HG03025 (cell line): ENCODE measurements at regions not wholly inside any gene's neighbourhood (a gene's known extent, or its start where the extent isn't known, plus 50 kb on each side); places are given as distances from the start of the nearest gene placed in this dataset.

Experiments
- ATAC-seq: cut with Tn5 transposase; IDR thresholded peaks from one replicate; pipeline ENCODE4 v1.9.1; 2021; ENCODE audit warnings: mild to moderate bottlenecking, moderate library complexity; ENCODE audit not compliant: unreplicated experiment, low FRiP score

GRCh38 chr9:1460143-1460769 lies 410.1 kb downstream of the DMRT2 start:
- ATAC-seq, result no peak

GRCh38 chr9:1461812-1462211 lies 411.7 kb downstream of the DMRT2 start:
- no peak for ATAC-seq

DNA sequence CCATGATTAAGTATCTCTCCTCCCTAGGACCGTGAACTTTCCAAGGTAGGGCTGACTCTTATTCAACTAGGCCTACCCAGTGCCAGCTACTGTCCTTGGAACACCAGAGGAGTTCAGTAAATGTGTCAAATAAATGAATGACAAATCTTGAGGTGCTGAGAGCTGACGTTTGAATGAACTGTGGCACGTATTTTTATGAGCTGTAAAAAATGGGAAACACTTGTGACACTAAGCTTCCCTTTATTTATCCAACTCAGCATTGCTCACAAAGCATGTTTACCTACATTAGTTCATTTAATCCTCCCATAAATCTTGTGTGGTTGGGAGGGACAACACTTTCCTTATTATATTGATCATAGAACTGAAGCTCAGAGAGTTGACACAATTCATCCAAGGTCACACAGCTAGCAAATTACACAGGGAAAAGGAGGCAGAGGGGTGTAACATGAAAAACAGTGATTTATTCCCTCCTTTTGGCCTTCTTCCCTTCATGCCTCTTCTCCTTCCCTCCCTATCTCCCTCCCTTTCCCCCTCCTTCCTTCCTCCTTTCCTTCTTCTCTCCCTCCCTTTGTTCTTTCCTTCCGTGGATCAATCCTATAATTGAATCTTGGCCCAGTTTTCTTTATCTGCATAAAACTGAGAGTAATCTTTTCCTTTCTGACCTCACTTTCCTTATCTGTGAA lies 412.6 kb downstream of the DMRT2 start:
- no peak for ATAC-seq

DNA sequence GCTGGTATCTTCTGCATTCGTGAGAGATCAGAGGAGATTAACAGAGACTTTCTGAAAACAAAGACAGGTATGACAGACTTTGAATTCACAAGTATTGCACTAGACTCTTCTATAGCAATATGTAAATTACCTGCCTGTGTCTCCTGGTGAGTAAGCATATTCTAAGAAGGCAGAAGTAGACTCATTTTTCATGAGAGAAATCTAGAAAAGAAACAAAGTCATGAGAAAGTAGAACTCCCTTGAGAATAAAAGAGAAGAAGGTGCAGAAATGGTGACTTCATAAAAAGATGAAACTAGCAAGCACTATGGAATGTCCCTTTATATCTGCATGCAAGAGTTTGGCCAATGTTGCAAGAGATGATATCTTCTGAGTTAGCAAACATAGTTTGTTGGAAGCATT lies 419.8 kb downstream of the DMRT2 start:
- ATAC-seq, result peak; percentile 96

DNA sequence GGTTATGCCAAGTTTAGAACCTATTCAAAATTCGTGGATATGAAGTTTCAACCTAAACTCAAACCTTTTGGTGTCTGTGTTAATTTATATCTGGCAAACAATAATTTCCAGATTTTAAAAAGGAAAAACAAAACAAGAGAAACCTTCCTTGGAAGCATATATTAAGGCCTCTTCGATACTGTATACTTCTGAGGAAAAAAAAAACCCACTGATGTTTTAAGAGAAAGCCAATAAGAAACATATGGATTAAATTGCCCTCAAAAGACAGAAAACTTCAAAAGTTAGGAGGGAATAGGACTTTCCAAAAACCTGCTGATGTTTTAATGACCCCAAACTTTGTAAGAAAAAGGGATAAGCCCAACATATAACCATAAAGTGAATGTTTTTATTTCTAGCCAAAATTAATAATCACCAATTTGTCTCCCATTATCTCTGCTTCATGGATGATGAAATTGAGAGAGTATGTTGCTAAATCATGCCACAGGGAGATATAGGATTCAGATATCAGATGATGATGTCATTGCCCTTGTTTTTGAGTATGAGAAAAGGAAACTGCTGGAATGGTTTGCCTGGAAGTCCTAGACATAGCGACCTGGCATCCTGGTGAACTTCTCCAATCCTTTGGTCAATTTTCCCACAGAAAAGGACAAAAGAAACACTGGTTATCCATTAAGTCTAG lies 423.9 kb downstream of the DMRT2 start:
- ATAC-seq, result no peak

DNA sequence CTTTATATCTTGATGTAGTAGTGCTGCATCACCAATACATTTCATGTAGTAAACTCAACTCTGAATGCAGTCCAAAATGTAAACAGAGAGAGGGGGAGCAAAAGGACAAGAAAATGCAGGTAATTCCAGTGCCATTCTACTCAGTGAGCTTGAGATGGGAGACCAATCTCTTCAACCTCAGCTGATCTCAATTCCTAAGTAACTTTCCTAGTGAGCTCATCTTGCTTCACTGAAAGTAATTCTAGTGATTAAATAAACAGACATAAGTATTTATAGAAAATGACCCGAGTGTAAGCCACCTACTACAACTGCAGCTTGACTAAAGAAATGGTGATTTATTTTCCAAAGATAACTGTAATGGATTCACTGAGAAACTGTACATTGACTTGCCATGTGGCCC lies 424.5 kb downstream of the DMRT2 start:
- ATAC-seq, result no peak

DNA sequence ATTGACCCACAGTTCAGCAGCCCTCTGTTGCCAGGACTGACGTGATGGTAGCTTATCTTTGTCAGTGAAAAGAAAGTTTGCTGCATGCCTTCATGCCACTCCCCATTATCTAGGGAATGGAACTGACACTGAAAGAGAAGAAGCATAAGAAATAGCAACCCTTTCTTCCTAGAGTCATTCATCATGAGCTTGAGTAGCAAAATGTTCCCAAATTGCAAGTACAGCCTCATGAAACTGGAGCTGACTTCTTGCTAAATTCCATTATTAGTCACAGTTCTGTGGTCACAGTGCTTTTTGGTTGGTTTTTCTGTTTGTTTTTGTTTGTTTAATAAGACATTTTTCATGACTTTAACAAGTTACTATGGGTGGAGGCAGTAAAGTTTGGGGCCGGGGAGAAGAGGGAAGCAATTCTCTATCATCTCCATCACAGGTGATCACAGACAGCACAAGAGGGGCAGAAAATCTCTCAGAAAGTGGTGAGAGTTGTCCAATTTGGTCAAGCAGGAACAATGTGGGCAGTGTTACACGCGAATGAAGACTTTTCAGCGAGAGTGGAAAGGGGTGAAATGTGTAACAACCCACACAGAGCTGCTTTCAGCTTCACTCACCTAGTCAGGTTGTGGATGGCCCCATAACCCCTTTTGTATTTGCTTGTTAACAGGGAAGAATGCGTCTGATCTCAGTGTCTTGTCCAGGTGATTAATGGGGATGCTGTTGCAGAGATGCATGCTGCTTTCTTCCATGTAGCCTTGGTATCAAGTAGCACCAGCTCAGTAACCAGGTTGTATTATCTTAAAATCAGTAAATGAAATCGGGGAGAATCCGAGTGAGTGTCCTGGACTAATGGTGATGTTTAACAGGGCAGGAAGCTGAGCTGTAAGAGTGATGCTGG lies 440.4 kb downstream of the DMRT2 start:
- peak; percentile 89 for ATAC-seq

- ATAC-seq, result no peak
Measured at GRCh38 chr9:1492156-1492555, 442.0 kb downstream of the DMRT2 start.

- ATAC-seq, result no peak
Measured at GRCh38 chr9:1495282-1496030, 445.3 kb downstream of the DMRT2 start.

DNA sequence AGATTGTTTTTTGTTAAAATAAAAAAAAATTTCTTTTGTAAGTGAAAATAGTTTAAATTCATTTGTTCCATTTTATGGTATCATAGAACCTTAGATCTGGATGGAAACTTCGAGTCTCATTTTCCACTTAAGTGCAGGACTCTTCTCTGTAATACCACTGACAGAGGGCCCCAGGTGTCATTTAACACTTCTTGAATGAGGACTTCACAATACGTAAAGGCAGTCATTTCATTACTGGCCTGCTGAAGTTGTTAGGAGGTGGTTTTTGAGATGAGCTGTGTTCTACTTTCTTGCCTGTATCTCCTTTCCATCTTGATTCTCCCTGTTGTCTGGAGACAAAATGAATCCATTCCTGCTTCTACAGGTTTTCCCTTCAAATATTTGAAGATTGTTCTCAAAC lies 455.3 kb downstream of the DMRT2 start:
- ATAC-seq, result no peak

DNA sequence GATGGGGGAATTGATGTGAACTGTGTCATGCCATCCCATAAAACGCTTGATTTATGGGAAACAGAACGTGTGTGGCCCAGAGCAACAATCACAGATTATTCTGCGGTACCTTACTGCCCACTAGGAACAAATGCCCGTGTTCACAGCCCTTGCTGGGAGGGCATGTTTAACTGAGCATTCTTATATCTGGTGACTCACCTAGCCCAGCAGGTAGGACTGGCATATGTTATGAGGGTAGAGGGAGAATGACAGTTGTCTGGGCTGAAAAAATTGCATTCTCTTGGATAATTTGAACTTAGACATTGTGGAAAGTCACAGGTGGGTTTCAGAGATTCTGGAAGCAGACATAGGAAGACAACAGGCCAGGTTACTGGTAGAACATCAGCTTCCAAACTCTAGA lies 460.6 kb downstream of the DMRT2 start:
- ATAC-seq, result no peak

DNA sequence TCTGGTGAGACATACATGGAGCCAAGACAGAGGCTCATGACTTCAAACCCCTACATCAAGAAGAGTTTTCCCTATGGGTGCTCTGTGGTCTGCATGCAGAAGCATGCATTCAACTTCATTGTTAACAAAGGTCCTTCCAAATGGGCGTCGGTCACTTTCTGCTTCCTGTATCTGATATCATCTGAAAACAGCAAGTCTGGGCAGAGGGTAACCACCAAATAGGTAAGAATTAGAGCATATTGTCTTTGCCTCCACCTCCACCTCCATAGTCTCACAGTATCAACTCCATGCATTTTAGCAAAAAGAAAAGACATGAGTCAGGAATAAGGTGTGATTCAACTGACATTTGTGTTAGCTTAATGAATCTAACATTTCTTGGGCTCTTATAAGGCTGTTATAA lies 462.9 kb downstream of the DMRT2 start:
- ATAC-seq, result no peak

DNA sequence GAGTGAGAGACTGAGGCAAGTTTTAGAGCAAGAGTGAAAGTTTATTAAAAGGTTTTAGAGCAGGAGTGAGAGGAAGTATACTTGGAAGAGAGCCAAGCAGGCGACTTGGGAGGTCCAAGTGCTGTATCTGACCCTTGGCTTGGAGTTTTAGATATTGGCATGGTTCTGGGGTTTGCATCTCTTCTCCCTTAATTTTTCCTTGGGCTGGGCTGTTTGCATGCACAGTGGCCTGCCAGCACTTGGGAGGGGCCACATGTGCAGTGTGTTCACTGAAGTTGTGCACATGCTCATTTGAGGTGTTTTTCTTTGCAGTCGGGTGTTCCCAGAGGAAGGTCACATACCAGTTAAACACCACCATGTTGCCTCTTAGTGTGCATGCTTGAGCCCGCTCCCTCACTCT lies 464.1 kb downstream of the DMRT2 start:
- ATAC-seq, result no peak

DNA sequence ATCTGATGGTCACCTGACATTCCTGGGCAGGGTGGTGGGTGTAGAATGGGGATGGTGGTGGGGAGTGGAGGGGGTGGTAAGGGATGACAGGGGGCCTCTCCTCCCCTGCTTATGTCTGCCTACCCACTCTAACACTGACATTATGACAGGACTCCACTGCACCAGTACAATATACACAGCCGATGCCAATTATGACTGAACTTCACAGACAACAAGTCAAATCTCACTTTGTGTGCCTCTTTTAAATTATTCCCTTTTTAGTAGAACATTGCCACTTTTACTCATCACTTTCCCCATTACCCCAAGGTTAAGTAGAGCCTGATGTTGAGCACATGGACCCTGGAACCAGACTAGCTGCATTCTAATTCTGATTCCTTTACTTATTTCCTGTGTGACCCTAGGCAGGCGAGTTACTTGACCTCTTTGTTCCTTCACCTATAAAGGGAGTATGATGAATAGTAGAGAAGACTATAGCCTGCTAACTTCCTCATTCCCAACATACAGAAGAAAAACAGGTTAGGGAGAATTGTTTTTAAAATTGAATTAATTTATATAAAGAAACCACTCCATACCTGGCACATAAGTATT lies 464.7 kb downstream of the DMRT2 start:
- no peak for ATAC-seq

DNA sequence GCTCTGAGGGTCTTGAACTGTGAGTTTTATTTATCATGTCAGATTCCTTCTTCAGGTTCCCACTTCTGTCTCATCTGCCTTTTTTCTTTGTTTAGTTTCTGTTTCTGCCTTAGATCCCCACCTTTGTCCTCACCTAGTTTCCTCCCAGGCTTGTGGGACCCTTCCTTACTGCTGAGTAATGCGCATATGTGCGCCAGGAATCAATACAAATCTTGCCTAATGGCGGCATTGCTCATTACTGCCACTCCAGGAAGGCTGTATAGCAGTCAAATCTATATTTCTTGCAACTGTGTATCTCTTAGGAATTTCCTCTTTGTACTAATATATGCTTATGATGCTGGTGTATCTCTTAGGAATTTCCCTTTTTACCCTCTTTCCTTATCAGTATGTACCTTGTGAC lies 465.4 kb downstream of the DMRT2 start:
- ATAC-seq, result no peak

GRCh38 chr9:1521547-1521946 lies 471.4 kb downstream of the DMRT2 start:
- ATAC-seq, result no peak

DNA sequence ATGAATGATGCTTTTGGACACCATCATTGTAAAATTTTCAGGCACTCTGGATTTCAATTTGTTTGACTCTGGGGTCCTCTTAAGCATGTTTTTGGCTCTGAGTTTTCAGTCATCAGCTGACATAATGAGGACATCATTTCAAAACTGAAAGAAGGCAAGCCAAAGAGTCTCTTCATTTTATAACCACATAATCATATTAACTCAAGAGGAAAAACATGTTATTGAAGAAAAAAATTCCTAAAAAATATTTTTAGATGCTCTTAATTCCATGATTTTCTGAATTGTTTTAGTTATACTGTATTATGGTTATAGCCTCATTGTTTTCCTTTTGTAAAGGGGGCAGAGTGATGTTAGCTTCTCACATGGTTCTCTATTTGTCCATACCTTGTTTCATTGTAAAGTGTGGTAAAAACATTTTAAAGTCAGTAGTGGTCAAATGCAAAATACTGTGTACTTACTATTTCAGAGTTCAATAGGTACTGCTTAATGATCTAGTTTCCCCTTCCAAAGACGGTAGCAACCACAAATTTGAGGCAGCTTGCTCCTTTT lies 472.1 kb downstream of the DMRT2 start:
- ATAC-seq, result no peak

DNA sequence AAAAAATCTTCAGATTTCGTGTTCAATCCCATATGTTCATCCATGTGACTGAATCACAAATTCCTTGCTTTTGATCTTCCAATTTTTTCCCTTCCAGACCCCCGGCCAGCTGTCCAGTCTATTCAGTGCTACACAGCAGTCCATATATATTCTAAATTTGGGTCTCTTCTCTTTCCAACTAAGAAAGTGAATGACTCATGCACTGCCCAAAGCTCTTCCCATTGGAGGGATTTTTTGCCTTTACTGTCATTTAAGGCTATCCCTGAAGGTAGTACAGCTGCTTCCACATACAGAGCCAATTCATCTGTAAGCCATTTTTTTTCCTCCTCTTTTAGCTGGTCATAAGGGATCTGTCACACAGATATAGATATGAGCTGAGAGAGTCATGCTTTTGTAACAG lies 478.3 kb downstream of the DMRT2 start:
- ATAC-seq, result no peak

DNA sequence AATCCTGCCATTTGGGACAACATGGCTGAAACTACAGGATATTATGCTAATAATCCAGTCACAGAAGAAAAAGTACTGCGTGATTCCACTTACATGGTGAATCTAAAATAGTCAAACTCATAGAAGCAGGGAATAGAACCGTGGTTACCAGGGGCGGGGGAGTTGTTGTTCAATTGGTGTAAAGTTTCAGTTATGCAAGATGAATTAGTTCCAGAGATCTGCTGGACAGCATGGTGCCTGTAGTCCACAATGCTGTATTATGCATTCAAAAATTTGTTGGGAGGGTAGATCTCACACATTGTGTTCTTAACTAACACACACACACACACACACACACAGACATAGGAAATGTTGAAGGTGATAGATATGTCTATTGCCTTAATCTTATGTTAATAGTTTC lies 480.5 kb downstream of the DMRT2 start:
- no peak for ATAC-seq

DNA sequence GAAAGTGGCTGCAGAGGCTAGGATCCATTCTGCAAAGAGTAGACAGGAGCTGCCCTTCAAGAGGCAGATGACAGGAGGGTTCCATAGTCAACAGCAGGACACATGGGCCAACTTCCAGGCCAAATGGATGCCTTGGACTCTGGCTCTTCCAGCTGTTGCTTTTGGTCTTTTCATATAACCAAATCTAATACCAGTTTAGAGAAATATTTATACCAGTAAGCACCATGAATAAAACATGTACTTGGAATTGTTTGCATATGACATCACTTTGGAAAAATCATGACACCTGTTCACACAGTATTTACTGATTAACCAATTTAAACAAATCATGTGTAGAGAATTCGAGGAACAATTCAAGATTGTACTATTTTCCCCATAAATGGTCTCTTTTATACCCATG lies 481.3 kb downstream of the DMRT2 start:
- no peak for ATAC-seq
